GM12878 (cell line): ENCODE measurements at regions not wholly inside any gene's neighbourhood (a gene's known extent, or its start where the extent isn't known, plus 50 kb on each side); places are given as distances from the start of the nearest gene placed in this dataset.

Source experiments
- ATAC-seq: fragments of 200-7000 bp; cut with Tn5 transposase; 3 replicates; pipeline ENCODE4 v1.9.1; 2020; ENCODE audit warnings: mild to moderate bottlenecking, moderate library complexity
- BruUV-seq: library from RNA; stranded (reverse); fragments of 400-500 nt; replicated peaks from 2 replicates; lab custom pipeline; 2021; lab: Mats Ljungman, UMichigan
- CTCF ChIA-PET: fragments of 300-600 bp; sonication (Branson Sonifier 250); formaldehyde crosslinking; extraction: SDS; loops from one replicate; lab custom pipeline; 2021; ENCODE audit warnings: inconsistent platforms; lab: Yijun Ruan, JAX
- POLR2A ChIA-PET: fragments of 350-600 bp; formaldehyde crosslinking; extraction: SDS; loops from one replicate; lab custom pipeline; 2021; ENCODE audit warnings: inconsistent platforms; lab: Charles Lee
- RAD21 ChIA-PET: fragments of 300-600 bp; sonication (Branson Sonifier 250); formaldehyde crosslinking; loops from one replicate; lab custom pipeline; 2023; ENCODE audit warnings: antibody characterized with exemption; ENCODE audit not compliant: unreplicated experiment; lab: Charles Lee
- SMC1A ChIA-PET: fragments of 300-600 bp; sonication (Branson Sonifier 250); formaldehyde crosslinking; loops from one replicate; lab custom pipeline; 2023; ENCODE audit not compliant: unreplicated experiment, uncharacterized antibody; lab: Charles Lee
- DNase-seq: peaks from one replicate; pipeline ENCODE4 v3.0.0-alpha.2; 2011; ENCODE audit warnings: low read depth, low spot score
- FAIRE-seq: peaks from 3 replicates; lab custom pipeline; 2011; peaks lifted over from hg19 to GRCh38; lab: Jason Lieb, UNC
- H2AFZ ChIP-seq: 2 replicates; pipeline ENCODE4 v1.6.0; 2011; ENCODE audit warnings: low read depth, low read length, control low read depth; ENCODE audit not compliant: control insufficient read depth
- H3K27ac ChIP-seq: 2 replicates; pipeline ENCODE4 v1.5.1; 2011; ENCODE audit warnings: control low read depth; ENCODE audit not compliant: control insufficient read depth, insufficient read depth
- H3K27me3 ChIP-seq, 2 experiments: replicated peaks in 1 of 2; 2 replicates each; pipeline versions ENCODE4 v1.6.0 to v1.6.1; 2011; ENCODE audit warnings: low read length in 1 of 2; ENCODE audit not compliant: control insufficient read depth in 2 of 2, insufficient read depth in 2 of 2
- H3K36me3 ChIP-seq, 2 experiments: 2 replicates each; pipeline ENCODE4 v1.5.1; 2011; ENCODE audit warnings: low read length in 1 of 2; ENCODE audit not compliant: control insufficient read depth in 2 of 2, insufficient read depth in 2 of 2
- H3K4me1 ChIP-seq: 2 replicates; pipeline ENCODE4 v1.6.1; 2011; ENCODE audit warnings: mild to moderate bottlenecking, low read length, moderate library complexity, mixed read lengths; ENCODE audit not compliant: control insufficient read depth, insufficient read depth
- H3K4me2 ChIP-seq: 2 replicates; pipeline ENCODE4 v1.6.0; 2011; ENCODE audit warnings: control low read depth; ENCODE audit not compliant: control insufficient read depth, insufficient read depth
- H3K4me3 ChIP-seq: fragments of 200-600 bp; sonication (generic); 2 replicates; pipeline ENCODE4 v1.5.1; 2016
- H3K79me2 ChIP-seq: 2 replicates; pipeline ENCODE4 v1.6.0; 2011; ENCODE audit warnings: low read length; ENCODE audit not compliant: control insufficient read depth, insufficient read depth
- H3K9ac ChIP-seq: 2 replicates; pipeline ENCODE4 v1.8.0; 2011; ENCODE audit warnings: low read length, control low read depth, mixed read lengths; ENCODE audit not compliant: control insufficient read depth, insufficient read depth
- H3K9me3 ChIP-seq: replicated peaks from 3 replicates; pipeline ENCODE4 v1.5.1; 2011; ENCODE audit warnings: mild to moderate bottlenecking, low read length; ENCODE audit not compliant: control insufficient read depth, insufficient read depth
- H4K20me1 ChIP-seq: 2 replicates; pipeline ENCODE4 v1.6.0; 2011; ENCODE audit not compliant: control insufficient read depth, insufficient read depth
- DPF2 ChIP-seq: fragments of 450-650 bp; IDR thresholded peaks from 2 replicates; pipeline ENCODE4 v1.6.1; 2017; ENCODE audit warnings: mild to moderate bottlenecking
- E4F1 ChIP-seq: fragments of 450-650 bp; IDR thresholded peaks from 2 replicates; pipeline ENCODE4 v1.6.1; 2018; ENCODE audit warnings: borderline replicate concordance, mild to moderate bottlenecking; ENCODE audit not compliant: partially characterized antibody
- ELK1 ChIP-seq: IDR thresholded peaks from 2 replicates; pipeline ENCODE4 v1.6.1; 2012; ENCODE audit warnings: low read depth, low read length, improper control_type of control experiment
- KAT2A ChIP-seq: conservative IDR thresholded peaks from 2 replicates; pipeline ENCODE4 v1.6.1; 2011; ENCODE audit warnings: low read depth, low read length; ENCODE audit not compliant: control insufficient read depth
- MYC ChIP-seq: IDR thresholded peaks from 2 replicates; pipeline ENCODE4 v1.6.1; 2011; ENCODE audit warnings: mild to moderate bottlenecking, low read length, moderate library complexity, inconsistent platforms; ENCODE audit not compliant: insufficient read depth, insufficient replicate concordance, insufficient read length, severe bottlenecking
- NKRF ChIP-seq: fragments of 450-650 bp; conservative IDR thresholded peaks from 2 replicates; pipeline ENCODE4 v1.6.1; 2017; ENCODE audit warnings: mild to moderate bottlenecking, moderate library complexity
- NR2C2 ChIP-seq: IDR thresholded peaks from 2 replicates; pipeline ENCODE4 v1.6.1; 2011; ENCODE audit warnings: borderline replicate concordance, low read depth; ENCODE audit not compliant: control insufficient read depth, insufficient read length
- WGBS: methylation state at CpG from one replicate; pipeline ENCODE4 v1.1.6; 2016; ENCODE audit warnings: low lambda C conversion rate; ENCODE audit not compliant: insufficient replicate concordance, insufficient coverage; ENCODE audit errors: missing lambda C conversion rate; 5-methylcytosine and 5-hydroxymethylcytosine counted together
- in situ Hi-C: fragments of 300-500 bp; cut with MboI; formaldehyde crosslinking; loops from 9 replicates; pipeline ENCODE4 v1.14.3; 2018; ENCODE audit warnings: mixed read lengths
- intact Hi-C: fragments of 100-400 bp; cut with micrococcal nuclease; formaldehyde crosslinking; loops from one replicate; pipeline ENCODE4 v1.14.2; 2022; ENCODE audit not compliant: unreplicated experiment

GRCh38 chr3:72580900-72581299, 267.3 kb downstream of the SHQ1 start:
- H3K4me3 ChIP-seq, result no peak overlapping the region
- H3K79me2 ChIP-seq, result no peaks in the 10 kb centered on the region
- intact Hi-C loops (loop anchor here (5.0 to 10.0 kb wide), 2 partner anchors 139 to 234 kb away; no protein-coding TSS in a partner anchor), in situ Hi-C loops (no loop called here)
- H3K27me3 ChIP-seq, result no peaks in the 10 kb centered on the region
- no peak overlapping the region for H3K9ac ChIP-seq
- WGBS, result 67% methylated on average over 2 of the region's 2 CpGs
- POLR2A ChIA-PET, result interaction anchor here (0.6 kb wide), 1 partner anchor 43 kb away, joined by 16 read pairs; no protein-coding TSS in a partner anchor
- no peak overlapping the region for H3K27ac ChIP-seq
- SMC1A ChIA-PET, result interaction anchor here (2.4 kb wide), 1 partner anchor 17 kb away, joined by 6 read pairs; no protein-coding TSS in a partner anchor
- H2AFZ ChIP-seq, result no peak overlapping the region
- BruUV-seq, result no TSS peak
- H3K36me3 ChIP-seq, result no peaks in the 10 kb centered on the region
- CTCF ChIA-PET, result no interaction called here
- FAIRE-seq (no peak), DNase-seq (no peak), ATAC-seq (no peak)
- no peaks in the 10 kb centered on the region for H4K20me1 ChIP-seq
- no peak overlapping the region for H3K4me2 ChIP-seq
- H3K4me1 ChIP-seq, result peaks cover 7% of the 10 kb centered on the region
- RAD21 ChIA-PET, result no interaction called here
- no peaks in the 10 kb centered on the region for H3K9me3 ChIP-seq
- no peak for TF ChIP-seq ELK1
- no peak for TF ChIP-seq NR2C2
- TF ChIP-seq NKRF, result no peak
- no peak for TF ChIP-seq KAT2A
- TF ChIP-seq DPF2, result no peak
- TF ChIP-seq E4F1, result no peak
- TF ChIP-seq MYC, result no peak
